ENCODE measurements at regions not wholly inside any gene's neighbourhood (a gene's known extent, or its start where the extent isn't known, plus 50 kb on each side); places are given as distances from the start of the nearest gene placed in this dataset.

DNA sequence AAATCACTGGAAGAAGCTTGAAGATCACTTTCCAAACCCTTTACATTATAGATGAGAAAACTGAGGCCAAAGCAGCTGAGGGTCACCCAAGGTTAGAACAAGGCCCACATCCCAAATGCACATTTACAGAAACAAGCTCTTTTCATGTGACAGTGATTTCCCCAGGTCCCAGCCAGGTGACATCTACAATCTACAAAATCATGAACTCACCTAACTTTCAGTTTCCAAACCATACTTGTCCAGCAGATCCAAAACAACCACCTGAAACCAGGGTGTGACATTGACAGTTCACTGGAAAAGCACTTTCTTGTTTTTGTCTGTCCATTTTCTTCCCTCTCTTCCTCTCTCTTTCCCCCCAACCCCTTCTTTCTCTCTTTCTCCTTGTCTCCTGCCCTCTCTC lies 132.2 kb upstream of the PRICKLE2 start:
- TF ChIP-seq CTCF (conservative IDR thresholded peaks at IDR 0.05; ENCODE audit: low read depth, low read length) (no peak), EZH2 (IDR thresholded peaks at IDR 0.05; ENCODE audit: borderline replicate concordance, low read depth, low read length, poor library complexity, severe bottlenecking) (no peak)

Measured in A673 (cell line).